NCI-H1105 (cell line): ENCODE measurements at regions not wholly inside any gene's neighbourhood (a gene's known extent, or its start where the extent isn't known, plus 50 kb on each side); places are given as distances from the start of the nearest gene placed in this dataset.

Source experiments
- DNase-seq: peaks from one replicate; lab custom pipeline; 2025; lab: John Stamatoyannopoulos, UW

- DNase-seq = no peak
Measured at GRCh38 chr2:181770150-181770549, 89.8 kb upstream of the NEUROD1 start.

GRCh38 chr2:181771356-181771755 lies 91.0 kb upstream of the NEUROD1 start:
- no peak for DNase-seq

GRCh38 chr2:181772334-181772733 lies 92.0 kb upstream of the NEUROD1 start:
- no peak for DNase-seq

- no peak for DNase-seq
Measured at GRCh38 chr2:181772777-181773176, 92.5 kb upstream of the NEUROD1 start.

GRCh38 chr2:181774685-181775084 lies 94.4 kb upstream of the NEUROD1 start:
- no peak for DNase-seq

- no peak for DNase-seq
Measured at GRCh38 chr2:181776336-181776735, 96.0 kb upstream of the NEUROD1 start.

GRCh38 chr2:181777734-181778133 lies 97.4 kb upstream of the NEUROD1 start:
- no peak for DNase-seq

- DNase-seq = no peak
Measured at GRCh38 chr2:181778621-181779201, 98.4 kb upstream of the NEUROD1 start.

GRCh38 chr2:181779288-181780021 lies 99.1 kb upstream of the NEUROD1 start:
- DNase-seq = no peak

- no peak for DNase-seq
Measured at GRCh38 chr2:181780047-181780651, 99.8 kb upstream of the NEUROD1 start.

GRCh38 chr2:181780657-181781056 lies 100.3 kb upstream of the NEUROD1 start:
- DNase-seq = no peak

- DNase-seq = peak; percentile 25
Measured at GRCh38 chr2:181781078-181781786, 100.9 kb upstream of the NEUROD1 start.

- no peak for DNase-seq
Measured at GRCh38 chr2:181782660-181783059, 102.3 kb upstream of the NEUROD1 start.

- no peak for DNase-seq
Measured at GRCh38 chr2:181784556-181784955, 104.2 kb upstream of the NEUROD1 start.

GRCh38 chr2:181785691-181786344 lies 105.5 kb upstream of the NEUROD1 start:
- DNase-seq = no peak

- no peak for DNase-seq
Measured at GRCh38 chr2:181786371-181787228, 104.9 kb upstream of the ITPRID2 start.

- DNase-seq = no peak
Measured at GRCh38 chr2:181787310-181788048, 104.1 kb upstream of the ITPRID2 start.

- no peak for DNase-seq
Measured at GRCh38 chr2:181788897-181789555, 102.5 kb upstream of the ITPRID2 start.

- DNase-seq = no peak
Measured at GRCh38 chr2:181789827-181790448, 101.6 kb upstream of the ITPRID2 start.
